GM18873 (cell line): ENCODE measurements at regions not wholly inside any gene's neighbourhood (a gene's known extent, or its start where the extent isn't known, plus 50 kb on each side); places are given as distances from the start of the nearest gene placed in this dataset.
"Not testable (repeated sequence)": the region's sequence is repeated elsewhere in the genome, so short reads cannot be mapped to it uniquely, and the experiment has no call there.

Experiments used
- ATAC-seq: cut with Tn5 transposase; IDR thresholded peaks from one replicate; pipeline ENCODE4 v1.9.1; 2021; ENCODE audit warnings: mild to moderate bottlenecking, moderate library complexity, moderate number of reproducible peaks; ENCODE audit not compliant: unreplicated experiment, low FRiP score

DNA sequence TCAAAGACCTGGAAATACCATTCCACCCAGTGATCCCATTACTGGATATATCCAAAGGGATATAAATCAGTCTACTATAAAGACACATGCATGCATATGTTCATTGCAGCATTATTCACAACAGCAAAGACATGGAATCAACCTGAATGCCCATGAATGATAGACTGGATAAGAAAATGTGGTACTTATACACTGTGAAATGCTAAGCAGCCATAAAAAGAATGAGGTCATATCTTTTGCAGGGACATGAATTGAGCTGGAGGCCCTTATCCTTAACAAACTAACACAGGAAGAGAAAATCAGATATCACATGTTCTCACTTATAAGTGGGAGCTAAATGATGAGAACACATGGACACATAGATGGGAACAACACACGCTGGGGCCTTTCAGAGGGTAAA lies 174.0 kb upstream of the GIMD1 start:
- not testable (repeated sequence) for ATAC-seq

DNA sequence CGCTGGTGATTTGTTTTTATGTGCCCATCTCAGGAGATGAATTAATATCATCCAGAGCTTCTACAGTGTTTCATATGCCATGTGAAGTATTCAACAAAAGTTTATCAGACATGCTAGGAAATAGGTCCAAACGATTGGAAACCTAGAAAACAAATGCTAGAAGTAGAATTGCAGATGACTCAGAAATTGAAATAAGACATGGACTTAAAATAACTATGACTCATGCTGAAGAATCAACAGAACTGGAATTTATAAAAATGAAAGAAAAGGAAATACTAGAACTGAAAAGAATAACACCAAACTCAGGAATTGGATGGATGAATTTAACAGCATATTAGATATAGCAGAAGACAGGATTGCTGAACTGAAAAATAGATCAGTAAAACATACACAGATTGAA lies 172.7 kb upstream of the GIMD1 start:
- ATAC-seq, result no peak

DNA sequence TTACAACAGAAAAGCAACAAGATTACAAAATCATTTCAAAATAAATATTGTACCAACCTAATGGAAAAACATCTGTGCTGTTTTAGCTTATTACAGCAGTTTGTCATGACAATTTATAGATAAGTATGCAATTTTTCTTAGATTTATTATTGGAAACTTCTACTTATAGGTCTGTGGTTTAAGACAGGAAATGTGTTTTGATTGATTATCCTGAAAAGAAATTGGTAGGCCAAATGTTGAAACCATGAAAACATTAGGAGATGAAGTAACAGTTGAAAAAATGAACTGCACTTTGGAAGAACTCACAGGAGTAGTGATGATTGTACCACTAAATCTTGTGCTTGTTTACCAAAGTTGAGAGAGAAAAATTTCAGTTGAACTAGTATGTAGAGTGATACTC lies 162.2 kb upstream of the GIMD1 start:
- ATAC-seq, result no peak

- no peak for ATAC-seq
Measured at GRCh38 chr4:106530024-106530361, 161.4 kb upstream of the GIMD1 start.

GRCh38 chr4:106529348-106530023 lies 160.9 kb upstream of the GIMD1 start:
- ATAC-seq, result no peak

DNA sequence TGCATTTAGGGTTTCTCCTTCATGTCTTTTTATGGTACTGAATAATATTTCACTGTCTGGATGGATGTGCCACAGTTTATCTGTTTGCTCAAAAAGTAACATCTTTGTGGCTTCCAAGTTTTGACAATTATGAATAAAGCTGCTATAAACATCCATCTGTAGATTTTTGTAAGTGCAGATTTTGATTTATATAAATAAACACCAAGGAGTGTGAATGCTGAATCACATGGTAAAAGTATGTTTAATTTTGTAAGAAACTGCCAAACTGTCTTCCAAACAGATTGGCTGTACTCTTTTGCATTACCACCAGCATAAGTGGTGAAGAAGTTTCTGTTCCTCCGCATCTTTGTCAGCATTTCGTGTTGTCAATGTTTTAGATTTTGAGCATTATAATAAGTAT lies 158.7 kb upstream of the GIMD1 start:
- no peak for ATAC-seq

DNA sequence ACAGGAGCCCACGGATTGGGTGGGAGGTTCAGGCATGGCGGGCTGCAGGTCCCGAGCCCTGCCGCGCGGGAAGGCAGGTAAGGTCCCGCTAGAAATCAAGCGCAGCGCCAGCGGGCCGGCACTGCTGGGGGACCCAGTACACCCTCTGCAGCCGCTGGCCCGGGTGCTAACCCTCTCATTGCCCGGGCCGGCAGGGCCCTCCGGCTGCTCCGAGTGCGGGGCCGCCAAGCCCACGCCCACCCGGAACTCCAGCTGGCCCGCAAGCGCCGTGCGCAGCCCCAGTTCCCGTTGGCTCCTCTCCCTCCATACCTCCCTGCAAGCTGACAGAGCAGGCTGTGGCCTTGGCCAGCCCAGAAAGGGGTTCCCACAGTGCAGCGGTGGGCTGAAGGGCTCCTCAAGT lies 156.8 kb upstream of the GIMD1 start:
- not testable (repeated sequence) for ATAC-seq

DNA sequence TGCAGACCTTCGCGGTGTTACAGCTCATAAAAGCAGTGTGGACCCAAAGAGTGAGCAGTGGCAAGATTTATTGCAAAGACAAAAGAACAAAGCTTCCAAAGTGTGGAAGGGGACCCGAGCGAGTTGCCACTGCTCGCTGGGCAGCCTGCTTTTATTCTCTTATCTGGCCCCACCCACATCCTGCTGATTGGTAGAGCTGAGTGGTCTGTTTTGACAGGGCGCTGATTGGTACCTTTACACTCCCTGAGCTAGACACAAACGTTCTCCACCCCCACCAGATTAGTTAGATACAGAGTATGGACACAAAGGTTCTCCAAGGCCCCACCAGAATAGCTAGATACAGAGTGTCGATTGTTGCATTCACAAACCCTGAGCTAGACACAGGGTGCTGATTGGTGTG lies 156.2 kb upstream of the GIMD1 start:
- ATAC-seq, result not testable (repeated sequence)

GRCh38 chr4:106522839-106523238 lies 154.3 kb upstream of the GIMD1 start:
- ATAC-seq, result no peak

- no peak for ATAC-seq
Measured at GRCh38 chr4:106512706-106513105, 144.1 kb upstream of the GIMD1 start.

- ATAC-seq, result no peak
Measured at GRCh38 chr4:106507440-106507839, 138.9 kb upstream of the GIMD1 start.

- no peak for ATAC-seq
Measured at GRCh38 chr4:106503116-106504050, 134.8 kb upstream of the GIMD1 start.

GRCh38 chr4:106502106-106502699 lies 133.6 kb upstream of the GIMD1 start:
- peak; percentile 50 for ATAC-seq

DNA sequence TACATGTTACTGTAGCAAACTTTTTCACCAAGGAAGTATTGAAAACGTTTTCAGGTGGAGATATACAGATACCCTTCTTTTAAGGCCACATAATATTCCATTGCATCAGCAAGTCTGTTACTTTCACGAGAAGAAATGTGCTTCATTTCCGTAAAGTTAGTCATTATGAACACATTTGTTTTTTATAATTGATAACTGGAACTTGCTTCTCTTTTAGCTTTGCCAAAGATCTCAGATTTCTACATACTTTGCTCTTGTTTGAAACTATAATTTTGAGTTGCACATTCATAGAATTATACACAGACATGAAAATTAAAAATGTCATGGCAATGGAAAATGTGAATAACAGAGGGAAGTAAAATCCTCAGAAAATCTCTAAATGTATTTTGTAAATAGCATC lies 128.7 kb upstream of the GIMD1 start:
- ATAC-seq, result no peak

DNA sequence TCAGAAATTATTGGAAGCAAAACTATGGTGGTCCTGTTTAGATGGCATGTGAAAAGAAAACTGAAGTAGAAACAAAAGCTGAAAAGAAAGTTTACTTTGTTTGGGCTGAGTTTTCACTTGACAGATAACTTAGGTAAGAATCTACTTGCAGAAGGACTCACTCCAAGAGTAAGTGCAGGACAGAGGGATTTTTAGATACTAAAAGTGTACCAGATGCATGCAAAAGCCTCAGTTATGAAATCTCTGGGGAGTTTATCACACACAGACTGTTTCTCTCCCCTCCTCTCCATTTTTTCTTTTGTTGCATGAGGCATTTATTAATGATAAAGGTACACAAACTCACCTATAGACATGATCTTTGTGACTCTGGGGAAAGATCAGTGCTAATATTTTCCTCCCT lies 127.5 kb upstream of the GIMD1 start:
- ATAC-seq, result no peak

DNA sequence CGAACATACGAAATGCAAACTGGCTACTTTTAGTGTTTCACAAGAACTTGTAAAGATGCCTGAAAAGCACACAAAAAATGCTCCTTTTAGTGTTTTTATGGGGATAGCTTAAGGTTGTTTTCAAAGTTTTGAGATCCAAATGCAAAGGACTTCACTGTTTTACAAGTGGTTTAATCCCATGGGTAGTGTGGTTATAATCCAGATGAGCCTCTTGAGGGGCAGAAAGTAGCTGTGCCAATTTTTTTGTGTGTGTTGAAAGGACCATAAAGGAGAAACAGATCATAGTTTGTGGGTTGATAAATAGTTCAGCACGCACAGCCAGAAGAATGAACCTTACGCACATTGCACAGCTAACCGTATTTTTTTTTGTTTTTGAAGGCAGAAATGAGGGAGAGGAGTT lies 126.9 kb upstream of the GIMD1 start:
- ATAC-seq, result no peak

DNA sequence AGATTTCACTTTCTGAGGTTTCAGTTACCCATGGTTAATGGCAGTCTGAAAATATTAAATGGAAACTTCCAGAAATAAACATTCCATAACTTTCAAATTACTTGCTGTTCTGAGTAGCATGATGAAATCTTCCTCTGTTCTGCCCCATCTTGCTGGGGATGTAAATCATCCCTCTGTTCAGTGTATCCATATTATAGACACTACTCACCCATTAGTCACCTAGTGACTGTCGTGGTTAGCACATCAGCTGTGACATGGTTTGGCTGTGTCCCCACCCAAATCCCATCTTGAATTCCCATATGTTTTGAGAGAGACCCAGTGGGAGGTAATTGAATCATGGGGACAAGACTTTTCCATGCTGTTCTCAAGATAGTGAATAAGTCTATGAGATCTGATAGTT lies 125.5 kb upstream of the GIMD1 start:
- ATAC-seq, result no peak

DNA sequence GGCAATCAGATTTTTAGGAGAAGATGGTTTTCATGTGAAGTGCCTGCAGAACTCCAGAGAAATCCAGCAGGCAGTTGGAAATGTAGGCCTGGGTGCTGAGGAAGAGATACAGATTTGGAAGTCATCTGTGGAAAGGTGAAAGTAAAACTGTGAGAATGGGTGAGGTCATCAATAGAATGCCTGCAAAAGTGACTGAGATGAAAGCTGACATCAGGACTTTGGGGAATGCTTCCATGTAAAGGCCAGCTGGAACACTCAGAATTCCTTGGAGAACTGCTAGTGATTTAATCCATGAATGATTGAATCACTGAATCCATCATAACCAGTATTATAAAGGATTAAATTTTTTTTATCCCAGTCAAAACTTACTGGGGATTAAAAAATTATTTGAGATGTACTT lies 124.5 kb upstream of the GIMD1 start:
- ATAC-seq, result no peak

DNA sequence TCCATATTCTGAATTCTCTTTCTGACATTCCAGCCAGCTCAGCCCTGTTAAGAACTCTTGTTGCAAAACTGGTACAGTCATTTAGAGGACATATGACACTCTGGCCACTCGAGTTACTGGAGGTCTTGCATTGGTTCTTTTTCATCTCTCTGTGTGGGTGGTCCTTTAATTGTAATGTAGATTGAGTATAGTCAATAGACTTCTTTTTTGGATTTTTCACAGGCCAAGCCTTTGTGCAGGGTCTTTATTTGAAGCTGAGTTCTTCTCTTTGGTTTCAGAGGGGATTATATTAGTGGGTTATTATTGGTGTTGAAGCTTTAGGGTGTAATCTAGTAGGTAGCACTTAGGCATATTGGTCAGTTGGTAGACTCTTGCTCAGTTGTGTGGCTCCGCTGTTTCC lies 118.0 kb upstream of the GIMD1 start:
- ATAC-seq, result no peak

DNA sequence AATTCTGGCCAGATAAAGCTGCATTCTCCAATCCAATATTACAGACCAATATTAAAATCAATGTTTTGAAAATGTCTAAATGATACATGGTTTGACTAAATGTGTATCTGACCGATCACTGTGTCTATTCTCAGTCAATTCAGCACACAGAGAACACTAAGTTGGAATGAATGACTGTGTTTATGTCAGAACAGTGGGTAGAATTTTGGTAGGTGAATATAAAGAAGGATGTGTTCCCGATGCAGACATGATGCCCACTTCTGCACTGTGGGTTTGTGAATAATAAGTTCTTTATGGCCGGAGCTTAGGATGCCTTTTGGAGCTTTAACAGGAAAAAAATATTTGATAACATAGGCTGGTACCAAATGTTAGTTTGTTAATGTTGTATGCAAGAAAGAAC lies 113.2 kb upstream of the GIMD1 start:
- no peak for ATAC-seq

- ATAC-seq, result no peak
Measured at GRCh38 chr4:106478152-106478551, 109.6 kb upstream of the GIMD1 start.

- ATAC-seq, result no peak
Measured at GRCh38 chr4:106476741-106477140, 108.2 kb upstream of the GIMD1 start.
